HG03139 (cell line): ENCODE measurements at regions not wholly inside any gene's neighbourhood (a gene's known extent, or its start where the extent isn't known, plus 50 kb on each side); places are given as distances from the start of the nearest gene placed in this dataset.

ENCODE experiments used
- ATAC-seq: cut with Tn5 transposase; IDR thresholded peaks from one replicate; pipeline ENCODE4 v1.9.1; 2021; ENCODE audit not compliant: unreplicated experiment

DNA sequence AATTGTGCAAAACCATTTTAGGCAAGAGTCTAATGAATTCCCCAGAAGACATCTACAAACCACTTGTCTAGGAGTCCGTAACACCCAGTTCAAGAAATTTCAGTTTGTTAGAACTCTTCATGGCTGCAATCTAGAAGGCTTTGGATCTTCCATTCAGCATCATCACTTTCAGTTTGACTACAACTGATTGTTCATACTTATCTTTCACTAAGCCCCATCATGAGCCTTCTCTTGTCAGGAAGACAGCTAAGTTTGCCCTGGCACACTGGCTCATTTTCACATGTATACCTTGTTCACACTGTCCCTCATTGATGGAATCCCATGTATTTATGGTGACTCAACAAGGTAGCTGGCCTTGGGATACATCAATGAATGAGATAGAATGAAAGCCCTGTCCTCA, 898.4 kb upstream of the CELF4 start:
- ATAC-seq = no peak

DNA sequence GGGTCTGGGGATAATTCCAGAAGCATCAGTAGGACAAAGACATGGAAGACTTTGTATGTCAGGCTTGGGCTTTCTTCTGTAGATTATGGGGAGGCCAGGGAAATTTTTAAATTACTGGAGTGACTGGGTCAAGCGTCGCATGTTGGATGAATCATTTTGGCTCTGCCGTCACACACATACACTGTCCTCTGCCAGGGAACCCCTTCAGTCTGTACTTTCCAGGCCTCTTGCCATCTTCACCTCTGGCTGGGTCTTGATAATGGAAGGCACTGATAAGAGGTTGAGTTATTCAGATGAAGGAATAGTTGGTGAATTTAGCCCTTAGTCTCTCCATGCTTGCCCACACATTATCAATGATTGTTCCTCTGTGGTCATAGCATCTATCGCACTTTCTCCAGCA, 895.1 kb upstream of the CELF4 start:
- ATAC-seq = no peak

DNA sequence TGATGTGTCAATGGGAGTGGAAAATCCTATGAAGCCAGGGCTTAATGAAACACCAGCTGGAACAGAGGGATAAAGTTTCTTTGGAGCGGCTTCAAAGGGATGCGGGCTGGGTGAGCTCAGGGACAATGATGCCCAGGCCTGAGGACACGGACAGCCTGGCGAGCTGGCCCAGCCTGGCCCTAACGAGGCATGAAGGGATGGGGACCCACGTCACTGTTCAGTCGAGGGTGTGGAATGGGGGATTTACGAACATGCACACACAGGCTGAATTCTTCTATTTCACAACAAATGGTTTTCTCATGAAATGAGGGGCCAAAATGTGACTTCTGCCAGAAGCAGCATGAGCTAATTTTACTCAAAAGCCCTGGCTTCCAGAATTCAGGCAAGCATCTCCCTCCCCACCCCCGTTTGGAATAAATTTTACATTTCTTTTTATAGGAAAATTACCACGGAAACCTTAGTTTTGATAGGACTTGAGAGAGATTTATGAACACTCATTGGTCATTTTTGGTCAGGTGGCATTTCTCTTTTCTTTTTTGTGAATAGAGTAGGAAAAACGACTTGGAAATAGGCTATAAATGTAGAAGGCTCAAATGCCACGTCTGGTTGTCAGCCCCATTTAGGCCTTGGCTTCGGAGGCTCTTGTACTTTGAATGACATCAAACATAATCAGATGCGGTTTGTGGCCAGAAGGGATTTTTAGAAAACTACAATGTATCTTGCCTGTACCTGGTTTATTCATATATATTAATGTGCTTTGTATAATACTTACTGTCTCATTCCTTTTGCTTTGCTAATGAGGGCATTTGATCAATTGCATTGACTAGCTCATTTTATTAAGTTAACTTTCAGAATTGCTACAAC, 893.8 kb upstream of the CELF4 start:
- ATAC-seq = no peak

DNA sequence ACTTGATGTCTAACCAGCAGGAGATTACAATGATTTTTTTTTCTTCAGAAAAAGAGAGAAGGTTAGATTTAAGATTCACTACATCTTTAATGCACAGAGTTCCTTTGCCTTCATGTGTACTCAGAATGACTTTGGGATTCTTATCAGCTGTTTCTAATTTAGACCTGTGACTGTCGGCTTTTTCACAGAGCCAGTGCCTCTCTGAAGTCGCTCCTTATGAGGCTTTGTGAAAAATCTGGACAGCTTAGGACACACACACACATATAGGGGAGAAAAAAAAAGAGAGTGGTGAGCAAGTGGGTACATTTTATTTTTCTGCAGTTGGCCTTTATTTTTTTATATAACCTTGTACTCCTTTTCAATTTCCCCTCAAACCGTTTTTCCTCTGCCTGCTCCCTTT, 893.1 kb upstream of the CELF4 start:
- no peak for ATAC-seq

DNA sequence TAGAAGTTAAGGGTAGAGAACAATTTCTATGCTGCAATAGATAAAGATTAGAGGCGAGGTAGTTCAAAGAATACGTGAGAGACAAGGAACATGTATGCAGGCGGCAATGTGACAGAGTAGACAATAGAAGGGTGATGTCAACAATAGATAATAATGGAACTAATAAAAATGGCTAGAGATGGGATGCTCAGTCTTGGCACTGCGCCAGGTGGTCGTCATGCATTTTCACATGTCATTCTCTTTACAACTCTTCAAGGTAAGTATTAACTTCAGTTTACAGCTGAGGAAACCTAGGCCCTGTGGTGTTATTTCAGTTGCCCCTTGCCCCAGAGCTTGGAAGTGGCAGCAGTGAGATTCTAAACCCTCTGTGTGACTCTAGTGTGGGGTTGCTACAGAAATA, 890.7 kb upstream of the CELF4 start:
- no peak for ATAC-seq

DNA sequence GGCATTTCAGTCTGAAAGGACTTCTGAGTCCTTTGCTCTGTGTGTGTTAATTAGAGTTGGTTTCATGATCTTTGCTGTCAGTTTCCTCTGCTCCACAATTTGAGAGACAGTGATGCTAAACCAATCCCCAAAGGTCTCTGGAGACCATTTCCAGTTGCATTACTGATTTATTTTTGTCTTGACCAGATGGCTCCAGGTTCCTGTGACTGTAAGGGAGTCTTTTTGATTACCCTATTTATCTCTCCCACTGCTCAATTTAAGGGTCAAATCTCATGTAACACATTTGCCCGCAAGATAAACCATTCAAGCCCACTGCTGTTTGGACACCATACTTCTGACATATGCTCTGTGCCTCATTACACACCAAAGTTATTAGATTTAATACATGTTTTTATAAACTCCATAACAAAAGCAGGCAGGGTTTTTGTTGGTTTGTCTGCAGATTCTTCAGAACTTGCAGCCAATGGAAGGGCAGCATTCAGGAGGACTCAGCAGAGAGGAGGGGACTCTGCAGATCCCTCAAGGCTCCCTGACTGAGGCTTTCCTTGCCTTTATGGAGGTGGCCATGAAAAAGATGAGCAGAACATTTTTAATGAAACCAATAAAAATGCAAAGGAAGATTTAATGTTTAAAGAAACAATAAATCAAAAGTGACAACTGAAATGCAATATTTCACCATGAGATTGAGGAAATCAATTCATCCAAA, 889.3 kb upstream of the CELF4 start:
- ATAC-seq = no peak

DNA sequence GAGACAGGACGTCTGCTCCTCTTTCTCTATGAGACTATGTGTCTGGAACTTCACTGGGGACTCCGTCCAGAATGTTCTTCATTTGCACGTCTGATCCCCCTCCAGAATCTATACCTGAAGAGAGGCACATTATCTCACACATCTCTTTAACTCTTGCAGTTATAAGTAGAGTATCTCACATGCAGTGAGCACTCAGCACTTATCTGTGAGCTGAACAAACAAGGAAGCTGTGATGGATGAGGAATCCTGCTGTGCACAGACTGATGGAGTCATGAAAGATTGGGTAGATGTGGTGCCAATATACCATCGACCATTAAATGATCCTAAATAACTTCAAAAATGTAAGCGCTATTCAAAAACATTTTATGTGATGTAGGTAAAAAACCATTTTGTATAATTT, 888.3 kb upstream of the CELF4 start:
- no peak for ATAC-seq

DNA sequence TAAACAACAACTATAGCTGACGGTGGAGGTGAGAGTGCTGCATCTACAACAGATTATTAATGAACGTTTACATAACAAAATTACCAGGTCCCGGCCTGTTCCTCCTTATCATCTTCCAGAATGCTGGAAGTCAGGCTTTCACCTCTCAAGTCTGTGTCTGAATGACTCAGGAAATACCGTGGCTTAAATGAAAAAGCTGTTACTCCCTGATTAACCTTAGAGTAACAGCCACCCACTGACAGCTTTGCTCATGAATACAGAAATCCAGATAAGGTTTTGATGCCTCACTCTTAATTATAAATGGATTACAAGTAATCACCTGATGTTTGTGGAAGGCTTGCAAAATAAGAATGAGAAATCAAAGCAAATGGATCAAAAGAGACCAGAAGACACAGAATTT, 885.3 kb upstream of the CELF4 start:
- no peak for ATAC-seq

DNA sequence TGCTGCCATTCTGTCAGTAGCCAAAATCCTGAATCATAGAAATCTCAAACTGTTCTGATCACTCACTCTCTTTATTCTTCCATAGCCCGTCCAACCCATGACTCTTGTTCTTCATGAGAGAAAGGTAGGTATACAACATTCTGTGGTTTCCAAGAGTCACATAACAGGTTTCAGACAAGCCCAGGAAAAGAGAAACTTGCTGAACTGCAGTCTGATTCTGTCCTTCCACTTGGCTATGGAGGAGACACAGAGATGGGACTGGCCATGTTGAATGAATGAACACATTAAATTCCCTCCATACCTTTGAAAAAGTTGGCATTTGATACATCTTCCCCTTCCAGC, 880.2 kb upstream of the CELF4 start:
- no peak for ATAC-seq

DNA sequence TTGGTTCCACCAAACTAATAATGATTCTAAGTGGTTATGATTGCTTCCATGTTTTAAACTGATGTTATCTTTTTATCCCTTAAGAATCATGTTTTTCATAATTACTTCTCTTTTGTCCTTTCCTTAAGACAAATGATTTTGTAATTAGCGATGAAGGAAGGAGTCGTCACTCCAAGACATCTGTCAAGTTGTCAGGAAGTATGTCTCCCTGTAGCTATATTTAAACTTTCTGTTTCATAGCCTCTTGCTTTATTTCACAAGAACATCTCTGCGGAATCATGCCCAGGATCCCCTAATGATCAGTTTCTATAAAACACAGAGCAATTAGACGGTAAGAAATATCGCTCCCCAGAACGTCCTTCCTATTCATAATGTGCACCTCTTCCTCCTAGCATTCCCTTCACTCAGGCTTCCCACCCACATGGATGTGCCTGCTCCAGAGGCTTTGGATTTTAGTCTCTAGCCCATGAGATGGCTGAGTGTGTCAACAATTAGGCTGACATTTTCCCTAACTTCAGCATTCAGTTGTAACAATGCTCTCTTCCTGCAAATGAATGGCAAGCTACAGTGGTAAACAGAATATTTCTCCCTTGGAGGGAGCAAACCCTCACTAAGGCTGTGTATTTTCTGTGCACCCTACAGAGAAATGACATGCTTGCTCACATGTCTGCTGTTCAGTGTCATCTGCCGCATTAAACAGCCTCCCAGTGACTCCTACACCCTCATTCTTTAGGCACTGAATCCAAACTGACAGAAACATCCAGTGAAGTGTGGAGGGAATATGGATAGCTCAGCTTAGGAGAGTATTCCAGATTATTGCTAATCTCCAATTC, 879.6 kb upstream of the CELF4 start:
- ATAC-seq = no peak

DNA sequence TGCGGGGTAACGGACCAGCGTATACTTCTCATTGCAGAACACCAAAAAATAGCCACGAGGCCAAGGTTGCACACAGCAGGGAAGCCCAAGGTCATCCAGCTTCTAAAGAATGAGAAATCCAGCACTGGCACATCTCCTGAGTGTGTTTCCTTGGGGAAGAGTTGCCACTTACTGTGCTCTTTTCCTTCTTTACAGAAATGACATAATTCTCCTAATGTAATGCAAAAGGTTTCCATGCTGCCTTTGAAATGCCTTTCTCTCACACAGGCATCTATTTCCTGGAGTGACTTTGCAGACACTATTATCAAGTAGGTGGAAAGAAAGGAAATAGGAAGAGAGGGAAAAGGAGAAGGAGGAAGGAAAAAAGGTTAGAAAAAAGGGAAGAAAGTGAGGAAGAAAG, 862.1 kb upstream of the CELF4 start:
- ATAC-seq = no peak

DNA sequence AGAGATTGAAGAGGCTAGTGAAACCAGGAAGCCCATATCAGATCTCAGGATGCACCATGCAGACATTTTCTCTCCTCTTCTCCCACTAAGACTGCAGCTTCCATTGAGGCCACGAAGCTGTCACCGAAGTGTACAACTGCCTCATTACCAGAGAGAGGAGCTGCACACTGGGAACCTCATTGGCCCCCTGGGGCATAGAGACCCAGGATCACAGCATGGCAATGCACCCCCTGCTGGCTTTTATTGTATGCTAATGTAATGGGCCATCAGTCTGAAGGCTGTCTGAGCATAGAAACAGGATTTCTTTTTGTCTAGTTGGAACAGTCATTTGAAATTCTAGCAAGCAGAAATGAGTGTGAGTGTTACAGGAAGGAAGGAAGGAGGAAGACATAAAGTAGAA, 861.6 kb upstream of the CELF4 start:
- ATAC-seq = no peak

DNA sequence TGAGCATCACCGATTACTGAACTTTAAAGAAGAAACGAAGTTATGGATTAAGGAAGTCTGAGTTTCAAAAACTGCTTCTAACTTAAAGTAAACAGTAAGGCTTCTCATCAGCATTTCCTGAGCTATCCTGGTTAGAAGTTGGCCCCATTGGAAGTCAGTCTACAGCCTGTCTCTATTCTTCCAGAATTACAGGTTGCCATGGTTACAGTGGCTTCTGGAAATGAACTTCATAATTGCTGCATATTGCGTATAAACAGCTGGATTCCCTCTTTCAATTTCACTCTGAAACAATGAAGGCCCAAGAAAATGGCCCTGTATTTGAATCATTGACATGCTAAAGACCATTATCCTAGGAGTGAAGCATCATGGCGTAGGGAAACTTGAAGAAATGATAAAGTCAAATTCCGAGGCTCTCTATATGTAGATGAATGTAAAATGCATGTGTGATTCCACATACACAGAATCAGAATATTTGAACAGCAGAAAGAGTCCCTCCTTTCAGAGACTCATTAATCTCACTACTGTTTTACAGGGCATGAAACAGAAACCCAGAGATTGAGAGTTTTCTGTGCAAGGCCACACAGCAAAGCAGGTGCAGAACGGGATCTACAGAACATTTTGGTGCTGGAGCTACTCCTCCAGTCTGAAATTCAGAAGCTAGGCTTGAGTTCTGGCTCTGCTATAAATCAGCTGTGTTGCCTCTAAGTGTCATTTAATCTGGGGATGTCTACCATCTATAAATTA, 856.4 kb upstream of the CELF4 start:
- ATAC-seq = no peak

DNA sequence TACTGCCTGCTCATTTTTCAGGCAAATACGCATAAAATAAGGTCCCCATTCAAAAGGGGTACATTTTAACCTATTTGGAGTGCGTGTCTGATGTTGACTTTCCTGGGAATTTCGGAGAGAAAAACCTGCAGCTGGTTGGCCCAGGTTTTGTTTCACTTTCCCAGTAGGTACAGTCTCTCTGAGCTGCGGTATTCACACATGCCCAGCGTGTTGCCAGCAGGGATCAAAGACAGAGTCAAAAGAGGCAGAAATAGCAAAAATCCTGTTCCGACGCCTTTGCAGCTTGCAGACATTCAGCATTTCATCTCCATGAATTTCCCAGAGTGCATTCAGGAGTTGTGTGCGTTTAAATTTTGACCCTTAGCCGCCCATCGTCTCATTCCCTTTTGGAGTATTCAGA, 855.4 kb upstream of the CELF4 start:
- ATAC-seq = no peak

DNA sequence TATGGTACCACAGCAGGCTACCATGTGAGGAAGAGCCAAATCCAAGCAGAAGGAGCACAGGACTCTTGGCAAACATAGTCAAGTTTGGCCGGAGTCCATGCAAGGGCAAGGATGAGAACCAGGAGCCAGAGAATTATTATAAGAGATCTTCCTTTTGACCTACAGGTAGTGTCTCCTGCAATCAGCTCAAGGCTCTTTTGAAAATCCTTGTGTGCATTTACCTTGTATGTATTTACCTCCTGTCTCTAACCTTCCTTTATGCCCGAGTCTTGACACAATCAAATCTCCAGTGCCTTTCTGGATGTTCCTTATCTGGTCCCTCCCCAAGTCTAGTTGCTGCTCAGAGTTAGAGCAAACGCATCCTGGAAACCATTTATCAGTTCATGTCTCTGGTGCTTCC, 855.0 kb upstream of the CELF4 start:
- ATAC-seq = no peak

DNA sequence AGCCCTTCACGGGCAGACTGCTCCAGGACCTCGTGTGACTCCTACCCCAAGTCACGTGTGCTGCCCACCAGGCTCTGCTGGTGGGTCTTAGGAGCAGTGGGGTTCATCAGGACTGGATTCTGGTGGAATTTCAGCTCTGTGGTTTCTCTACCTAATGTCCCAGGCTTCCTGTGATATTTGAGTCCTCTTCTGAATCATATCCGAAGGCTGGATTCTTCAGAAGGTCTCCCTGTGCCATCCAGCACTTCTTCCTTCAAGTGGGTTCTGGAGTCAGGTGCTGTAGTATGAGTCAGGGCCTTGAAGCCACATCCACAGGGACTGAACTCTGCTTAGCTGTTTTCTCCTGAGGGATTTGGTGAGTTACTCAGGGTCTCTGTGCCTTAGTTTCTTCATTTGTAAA, 850.2 kb upstream of the CELF4 start:
- no peak for ATAC-seq

DNA sequence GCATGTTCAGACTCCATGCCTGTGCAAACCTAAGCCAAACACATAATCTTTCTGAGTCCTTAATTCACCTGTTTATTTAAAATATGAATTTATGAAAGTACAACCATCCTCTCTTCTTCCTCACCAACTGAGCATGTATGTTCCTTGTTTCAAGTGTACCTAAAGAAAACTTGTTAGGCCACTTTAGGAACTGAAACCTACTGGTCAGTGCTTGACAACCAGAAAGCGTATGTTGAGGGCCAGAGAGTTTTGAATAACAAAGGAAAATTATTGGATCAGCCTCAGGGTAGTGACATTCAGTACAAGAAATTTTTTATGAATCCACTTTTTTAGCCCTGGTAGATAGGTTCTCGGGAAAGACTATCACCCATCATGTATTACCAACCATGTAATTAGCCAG, 847.6 kb upstream of the CELF4 start:
- ATAC-seq = no peak

DNA sequence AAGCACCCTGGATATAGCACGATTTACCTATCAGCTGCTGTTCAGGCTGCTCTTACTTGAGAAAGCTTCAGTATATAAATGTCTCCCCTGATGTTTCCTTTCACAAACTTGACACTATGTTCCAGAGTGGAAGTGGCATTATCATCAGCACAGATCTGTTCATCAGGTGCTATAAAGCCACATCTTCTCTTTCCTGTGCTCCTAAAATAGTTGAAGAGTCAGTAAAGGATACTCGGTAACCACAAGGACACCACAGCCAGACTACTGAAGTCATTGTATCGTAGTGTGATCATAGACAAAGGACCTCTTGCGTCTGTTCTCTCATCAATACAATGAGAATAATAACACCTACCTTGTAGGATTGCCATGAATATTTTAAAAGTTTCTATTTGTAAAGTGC, 841.0 kb upstream of the CELF4 start:
- no peak for ATAC-seq

DNA sequence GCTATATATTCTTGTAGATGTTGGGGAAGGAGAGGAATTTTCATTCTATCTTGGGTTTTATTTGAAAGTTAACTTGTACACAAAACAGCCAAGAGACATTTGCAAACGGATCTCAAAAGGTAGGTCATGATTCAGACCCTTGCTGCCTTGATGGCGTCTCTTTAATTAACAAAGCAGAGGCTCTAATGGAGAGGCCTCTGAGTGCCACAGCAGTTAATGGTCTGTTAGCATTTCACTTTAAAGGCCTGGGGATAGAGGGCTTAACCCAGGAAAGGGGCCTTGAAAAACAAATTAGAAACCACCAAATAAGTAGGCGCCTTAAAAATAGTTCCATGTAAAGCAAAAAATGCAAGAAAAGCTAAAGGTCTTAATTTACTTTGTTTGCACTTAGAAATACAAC, 836.9 kb upstream of the CELF4 start:
- ATAC-seq = no peak

DNA sequence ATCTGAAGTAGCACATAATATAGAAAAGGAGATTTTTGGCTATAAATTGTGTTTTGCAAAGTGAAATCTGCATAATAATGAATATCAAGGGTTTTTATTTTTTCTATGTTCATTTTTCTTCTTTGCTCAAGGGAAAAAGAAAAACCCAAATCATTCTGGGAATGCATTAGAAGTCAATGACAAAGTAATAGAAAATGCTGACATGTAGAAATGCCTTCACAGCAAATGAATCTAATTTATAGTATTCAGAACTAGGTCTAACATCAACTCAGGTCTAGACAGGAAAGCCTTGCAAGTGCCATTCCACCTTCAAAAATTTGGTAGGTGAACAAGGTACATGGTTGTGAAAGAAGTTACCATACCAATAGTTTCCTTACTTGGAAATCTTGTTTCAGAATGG, 831.5 kb upstream of the CELF4 start:
- no peak for ATAC-seq

DNA sequence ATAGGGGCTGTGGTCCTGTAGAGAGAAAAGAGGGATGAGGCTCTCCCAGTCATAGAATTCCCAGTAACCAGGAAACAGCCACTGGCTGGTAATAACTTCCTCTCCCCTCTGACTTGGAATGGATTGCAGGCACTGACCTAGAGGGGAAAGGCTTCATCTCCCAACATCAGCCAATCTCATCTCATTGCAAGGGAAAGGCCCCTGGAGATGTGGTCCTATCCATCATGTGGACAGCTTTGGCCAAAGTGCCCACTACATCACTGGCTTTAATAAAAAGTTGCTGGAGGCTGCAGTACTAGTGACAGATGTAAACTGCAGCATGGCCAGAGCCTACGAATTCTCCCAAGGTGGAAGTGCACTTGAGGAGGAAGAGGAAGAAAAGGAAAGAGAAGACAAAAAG, 820.5 kb upstream of the CELF4 start:
- ATAC-seq = no peak
